ENCODE measurements at regions not wholly inside any gene's neighbourhood (a gene's known extent, or its start where the extent isn't known, plus 50 kb on each side); places are given as distances from the start of the nearest gene placed in this dataset.
"Not testable (repeated sequence)": the region's sequence is repeated elsewhere in the genome, so short reads cannot be mapped to it uniquely, and the experiment has no call there.

DNA sequence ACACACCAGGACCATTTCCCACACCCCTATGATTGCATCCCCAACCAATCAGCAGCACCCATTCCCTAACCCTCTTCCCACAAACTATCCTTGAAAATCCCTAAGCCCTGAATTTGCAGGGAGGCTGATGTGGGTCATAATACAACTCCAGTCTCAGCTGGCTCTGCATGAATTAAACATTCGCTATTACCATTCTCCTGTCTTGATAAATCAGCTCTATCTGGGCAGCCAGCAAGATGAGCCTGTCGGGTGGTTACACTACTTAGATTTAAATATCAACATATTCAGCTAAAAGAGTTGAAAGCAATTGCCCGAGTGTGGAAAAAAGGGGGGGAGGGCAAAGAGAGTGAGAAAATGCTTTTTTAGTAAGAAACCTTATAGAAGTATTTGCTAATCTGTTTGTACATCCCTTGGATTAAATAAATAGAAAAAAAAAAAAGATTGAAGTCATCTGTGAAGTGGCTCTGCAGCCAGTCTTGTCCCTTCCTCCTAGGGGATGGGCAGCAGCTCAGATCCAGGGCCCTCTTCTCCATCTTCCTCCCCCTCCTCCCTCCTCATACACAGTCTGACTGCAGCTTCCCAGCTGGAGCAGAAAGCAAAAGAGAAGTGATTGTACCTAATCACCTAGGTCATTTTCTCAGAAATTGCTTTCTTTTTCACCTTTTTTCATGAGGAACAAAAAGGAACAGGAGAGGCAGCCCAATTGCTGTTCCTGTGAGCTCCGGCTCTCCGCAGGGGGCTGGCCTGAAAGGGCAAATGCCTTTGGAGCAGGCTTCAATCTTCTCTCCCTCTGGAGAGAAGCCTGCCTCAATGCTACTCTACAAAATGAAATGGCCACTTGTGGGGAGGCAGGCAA, 356.6 kb upstream of the SULF2 start:
- DNase-seq, result no peak

DNA sequence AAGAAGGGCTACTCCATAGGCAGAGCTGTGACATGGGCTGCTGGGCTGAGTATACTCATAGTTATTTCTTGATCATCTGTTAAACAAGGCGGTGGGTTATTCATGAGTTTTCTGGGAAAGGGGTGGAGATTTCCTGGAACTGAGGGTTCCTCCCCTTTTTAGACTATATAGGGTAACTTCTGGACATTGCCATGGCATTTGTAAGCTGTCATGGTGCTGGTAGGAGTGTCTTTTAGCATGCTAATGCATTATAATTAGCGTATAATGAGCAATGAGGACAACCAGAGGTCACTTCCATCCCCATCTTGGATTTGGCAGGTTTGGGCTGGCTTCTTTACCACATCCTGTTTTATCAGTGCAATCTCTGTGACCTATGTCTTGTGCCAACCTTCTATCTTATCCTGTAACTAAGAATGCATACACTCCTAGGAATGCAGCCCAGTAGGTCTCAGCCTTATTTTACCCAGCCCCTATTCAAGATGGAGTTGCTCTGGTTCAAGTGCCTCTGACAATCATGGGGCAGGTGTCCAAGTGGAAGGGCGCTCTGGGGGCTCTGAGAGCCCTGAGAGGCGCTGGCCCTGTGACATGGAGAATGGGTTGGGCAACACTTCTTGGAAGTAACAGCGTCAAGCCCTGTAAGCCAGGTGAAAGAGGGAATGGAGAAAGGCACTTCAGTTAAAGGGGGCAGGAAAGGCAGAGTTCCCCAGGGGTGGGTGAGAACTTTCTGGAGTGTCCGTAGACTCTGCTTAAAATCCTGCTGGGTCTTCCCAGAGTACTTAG, 354.2 kb upstream of the SULF2 start:
- no peak for DNase-seq

DNA sequence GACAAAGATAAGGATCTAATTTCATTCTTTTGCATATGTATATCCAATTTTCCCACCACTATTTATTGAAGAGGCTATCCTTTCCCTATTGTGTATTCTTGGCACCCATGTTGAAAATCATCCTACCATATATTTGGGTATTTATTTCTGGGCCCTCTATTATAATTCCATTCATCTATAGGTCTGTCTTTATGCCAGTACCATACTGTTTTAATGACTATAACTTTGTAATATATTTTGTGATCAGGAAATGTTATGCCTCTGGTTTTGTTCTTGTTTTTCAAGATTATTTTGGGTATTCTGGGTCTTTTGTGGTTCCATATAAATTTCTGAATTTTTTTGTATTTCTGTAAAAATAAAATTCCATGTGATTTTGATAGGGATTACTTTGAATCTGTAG, 347.6 kb upstream of the SULF2 start:
- DNase-seq, result no peak

DNA sequence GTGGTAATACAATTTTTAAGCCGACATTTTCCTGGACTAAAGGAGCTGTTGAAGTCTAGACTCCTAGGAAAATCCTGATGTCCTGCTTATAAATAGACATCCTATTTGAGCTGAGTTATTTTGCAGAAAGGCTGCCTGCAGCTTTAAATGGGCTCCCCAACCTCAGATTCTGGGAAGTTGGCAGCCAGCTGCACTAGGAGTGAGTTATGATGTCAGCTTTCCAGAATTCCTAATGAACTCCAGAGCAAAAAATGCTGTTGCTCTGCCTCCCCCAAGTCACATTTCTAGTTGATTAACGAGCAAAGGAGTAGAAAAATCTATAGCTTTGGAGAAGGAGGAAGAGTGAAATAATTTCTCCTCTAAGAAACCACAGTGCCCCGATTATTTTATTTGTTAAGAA, 346.3 kb upstream of the SULF2 start:
- no peak for DNase-seq

DNA sequence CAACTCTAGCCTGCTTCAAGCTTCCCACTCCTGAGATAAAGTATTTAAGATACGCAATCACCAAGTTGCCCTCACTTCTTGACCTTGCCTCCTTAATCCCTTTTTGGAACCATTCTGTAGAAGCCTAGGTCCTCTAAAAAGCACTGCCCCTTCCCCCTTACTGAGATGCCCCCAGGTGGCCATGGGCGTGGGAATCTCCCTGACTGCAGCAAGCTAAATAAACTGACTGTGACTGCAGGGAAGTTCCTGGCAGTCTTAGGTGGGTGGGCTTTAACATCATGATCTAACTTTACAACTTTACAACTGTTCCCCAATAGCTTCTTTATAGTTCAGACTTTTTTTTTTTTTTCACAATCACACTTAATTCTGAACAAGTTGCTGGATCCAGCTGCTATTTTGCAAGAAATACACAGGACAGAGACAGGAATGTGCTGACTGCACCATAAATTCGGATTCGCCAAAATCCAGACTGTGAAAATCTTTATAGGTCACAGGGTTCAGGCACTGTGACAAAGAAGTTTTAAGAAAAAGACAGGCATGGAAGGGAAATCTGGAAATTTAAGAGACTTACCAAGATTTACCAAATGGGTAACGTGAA, 344.2 kb upstream of the SULF2 start:
- no peak for DNase-seq

DNA sequence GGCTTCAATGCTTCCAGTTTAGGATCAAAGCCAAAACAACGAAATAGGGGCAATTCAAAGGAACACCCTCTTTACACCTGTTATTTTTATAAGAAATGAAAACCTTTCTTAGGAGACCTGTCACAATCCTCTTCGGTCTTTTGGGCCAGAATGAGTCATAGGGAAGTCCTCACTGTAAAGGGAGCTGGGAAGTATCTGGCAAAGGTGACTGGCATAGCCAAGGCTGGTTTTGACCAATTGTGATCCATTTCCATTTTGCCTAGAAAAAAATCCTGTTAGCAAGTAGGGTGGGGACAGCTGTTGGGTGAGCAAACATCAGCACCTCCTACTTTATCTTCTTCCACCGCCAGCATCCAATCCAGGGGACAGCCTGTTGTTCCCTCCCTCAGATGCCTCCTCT, 343.2 kb upstream of the SULF2 start:
- DNase-seq, result no peak

DNA sequence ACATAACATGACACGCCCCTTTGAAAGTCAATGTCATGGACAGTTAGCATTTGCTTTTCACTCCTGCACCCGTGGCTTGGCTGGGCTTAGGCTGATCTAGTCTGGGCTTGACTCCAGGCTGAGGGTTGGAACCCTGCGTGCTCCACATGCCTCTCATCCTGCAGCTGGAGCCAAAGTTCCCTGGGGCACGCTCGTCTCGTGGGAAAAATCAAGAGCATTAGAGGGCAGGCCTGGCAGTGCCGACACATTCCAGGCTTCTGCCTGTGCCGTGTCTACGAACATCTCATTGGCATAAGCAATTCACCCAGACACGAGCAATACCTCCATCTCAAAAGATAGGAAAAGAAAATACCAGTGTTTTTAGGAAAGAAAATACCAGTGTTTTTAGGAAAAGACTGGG, 342.7 kb upstream of the SULF2 start:
- DNase-seq, result not testable (repeated sequence)

DNA sequence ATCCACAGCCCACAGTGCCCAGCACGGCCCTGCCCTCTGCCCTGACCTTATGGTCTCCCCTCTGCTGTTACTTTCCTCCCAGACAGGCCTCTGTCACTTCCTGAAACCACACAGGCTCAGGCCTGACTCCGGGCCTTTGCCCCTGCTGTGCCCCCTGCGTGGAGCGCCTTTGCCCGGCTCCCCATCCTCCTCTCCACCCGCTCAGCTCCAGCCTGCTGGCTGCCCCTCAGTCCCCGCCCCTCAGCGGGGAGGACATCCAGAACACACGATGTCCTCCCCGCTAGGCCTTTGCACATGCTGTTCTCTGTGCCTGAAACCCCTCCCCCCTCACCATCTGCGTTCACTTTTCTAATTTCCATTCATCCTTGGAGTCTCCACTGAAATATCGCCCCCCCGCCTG, 341.9 kb upstream of the SULF2 start:
- DNase-seq, result peak; percentile 19

DNA sequence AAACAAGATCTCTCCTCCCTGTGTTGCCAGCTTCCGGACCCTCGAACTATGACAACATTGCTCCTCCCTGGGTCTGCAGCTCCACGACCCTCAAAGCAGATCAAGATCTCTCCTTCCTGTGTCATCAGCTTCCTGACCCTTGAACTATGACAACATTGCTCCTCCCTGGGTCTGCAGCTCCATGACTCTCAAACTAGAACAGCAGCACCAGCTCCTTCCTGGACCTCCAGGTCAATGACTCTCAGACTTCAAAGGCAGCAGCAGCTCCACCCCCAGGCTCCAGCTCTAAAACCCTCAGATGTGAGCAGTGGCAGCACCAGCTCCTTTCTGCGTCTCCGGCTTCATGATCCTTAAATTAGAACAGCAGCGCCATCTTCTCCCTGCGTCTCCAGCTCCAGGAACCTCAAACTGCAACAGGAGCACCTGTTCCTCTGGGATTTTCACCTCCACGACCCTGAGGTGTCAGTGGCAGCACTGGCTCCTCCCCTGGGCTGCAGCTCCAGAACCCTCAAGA, 341.0 kb upstream of the SULF2 start:
- DNase-seq, result no peak

DNA sequence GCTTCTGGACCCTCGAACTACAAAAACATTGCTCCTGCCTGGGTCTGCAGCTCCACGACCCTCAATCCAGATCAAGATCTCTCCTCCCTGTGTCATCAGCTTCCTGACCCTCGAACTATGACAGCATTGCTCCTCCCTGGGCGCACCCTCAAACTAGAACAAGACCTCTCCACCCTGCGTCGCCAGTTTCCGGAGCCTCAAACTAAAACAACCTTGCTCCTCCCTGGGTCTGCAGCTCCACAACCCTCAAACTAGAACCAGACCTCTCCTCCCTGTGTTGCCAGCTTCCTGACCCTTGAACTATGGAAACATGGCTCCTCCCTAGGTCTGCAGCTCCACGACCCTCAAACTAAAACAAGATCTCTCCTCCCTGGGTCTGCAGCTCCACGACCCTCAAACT, 339.7 kb upstream of the SULF2 start:
- DNase-seq, result no peak

DNA sequence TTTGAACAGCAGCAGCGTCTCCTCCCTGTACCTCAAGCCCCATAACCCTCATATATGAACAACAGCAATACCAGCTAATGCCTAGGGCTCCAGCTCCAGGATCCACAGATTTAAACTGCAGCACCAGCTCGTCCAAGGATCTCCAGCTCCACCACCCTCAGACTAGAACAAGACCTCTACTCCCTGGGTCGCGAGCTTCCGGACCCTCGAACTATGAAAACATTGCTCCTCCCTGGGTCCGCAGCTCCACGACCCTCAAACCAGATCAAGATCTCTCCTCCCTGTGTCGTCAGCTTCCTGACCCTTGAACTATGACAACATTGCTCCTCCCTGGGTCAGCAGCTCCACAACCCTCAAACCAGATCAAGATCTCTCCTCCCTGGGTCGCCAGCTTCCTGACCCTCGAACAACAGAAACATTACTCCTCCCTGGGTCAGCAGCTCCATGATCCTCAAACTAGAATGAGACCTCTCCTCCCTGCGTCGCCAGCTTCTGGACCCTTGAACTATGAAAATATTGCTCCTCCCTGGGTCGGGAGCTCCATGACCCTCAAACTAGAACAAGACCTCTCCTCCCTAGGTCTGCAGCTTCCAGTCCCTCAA, 339.0 kb upstream of the SULF2 start:
- no peak for DNase-seq

DNA sequence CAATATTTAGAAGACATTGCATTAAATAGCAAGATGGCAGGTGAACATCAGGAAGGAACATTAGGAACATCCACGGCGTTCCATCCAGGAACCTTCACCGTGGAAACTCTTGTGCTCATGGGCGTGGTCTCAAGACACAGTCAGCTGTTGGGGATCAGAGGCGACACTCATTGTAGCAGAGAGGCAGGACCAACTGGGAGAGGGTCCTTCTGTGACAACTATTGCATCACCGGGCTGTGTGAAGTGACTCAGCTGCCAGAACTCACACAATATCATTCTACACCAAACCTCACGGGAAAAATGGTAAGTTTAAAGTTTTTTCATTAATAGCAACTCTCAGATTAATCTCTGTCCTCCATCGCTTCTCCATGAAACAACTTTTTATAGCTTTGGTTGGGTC, 334.8 kb upstream of the SULF2 start:
- DNase-seq, result no peak

DNA sequence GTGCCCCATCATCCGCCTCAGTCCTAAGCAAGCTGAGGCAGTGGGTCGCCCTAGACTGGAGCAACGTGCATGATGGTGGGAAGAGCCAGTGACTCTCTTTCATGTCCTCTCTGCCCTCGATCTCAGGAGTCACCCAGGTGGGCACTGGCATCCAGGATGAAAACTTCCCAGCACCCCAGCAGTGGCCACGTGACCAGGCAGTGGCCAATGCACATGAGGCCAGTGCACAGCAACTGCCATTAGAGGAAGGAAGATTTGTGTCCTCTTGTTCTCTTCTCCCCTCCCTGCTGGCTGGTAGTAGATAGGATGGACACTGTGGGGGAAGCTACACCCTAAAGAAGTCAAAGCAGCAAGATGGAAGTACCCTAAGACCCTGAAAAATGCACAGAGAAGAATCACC, 334.1 kb upstream of the SULF2 start:
- DNase-seq, result not testable (repeated sequence)

DNA sequence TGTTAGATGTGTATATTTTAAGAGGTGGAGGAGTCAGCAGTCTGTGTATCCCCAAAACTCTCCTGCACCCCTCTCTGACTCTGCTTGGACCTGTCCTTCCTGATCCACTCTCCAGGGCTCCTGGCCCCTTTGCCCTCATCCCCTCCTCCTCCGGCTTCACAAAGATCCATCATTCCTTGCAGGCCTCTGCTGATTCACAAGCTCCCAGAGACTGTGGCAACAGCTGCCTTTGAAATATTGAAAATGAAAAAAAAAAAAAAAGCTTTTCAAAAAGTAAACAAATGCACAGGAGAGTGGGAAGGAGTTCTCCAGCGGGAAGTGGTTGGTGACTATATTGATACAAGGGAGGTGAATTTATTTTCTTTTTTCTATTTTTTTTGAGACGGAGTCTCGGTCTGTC, 330.2 kb upstream of the SULF2 start:
- DNase-seq, result no peak

DNA sequence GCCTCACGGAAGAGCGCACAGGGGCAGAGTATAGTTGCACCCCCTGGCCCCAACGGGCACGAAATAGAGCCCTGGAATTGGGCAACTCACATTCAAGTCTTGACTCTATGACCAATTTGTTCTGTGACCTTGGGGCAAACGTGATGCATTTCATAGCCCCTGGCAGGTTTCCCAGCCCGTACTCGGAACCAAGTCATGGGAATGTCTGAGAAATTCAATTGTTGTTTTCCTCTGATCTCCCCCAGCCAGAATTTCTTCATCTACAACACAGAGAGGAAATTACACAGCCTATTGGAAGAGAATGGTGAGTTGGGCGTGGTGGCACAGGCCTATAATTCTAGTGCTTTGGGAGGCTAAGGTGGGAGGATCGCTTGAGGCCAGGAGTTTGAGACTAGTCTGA, 322.3 kb upstream of the SULF2 start:
- DNase-seq, result no peak

DNA sequence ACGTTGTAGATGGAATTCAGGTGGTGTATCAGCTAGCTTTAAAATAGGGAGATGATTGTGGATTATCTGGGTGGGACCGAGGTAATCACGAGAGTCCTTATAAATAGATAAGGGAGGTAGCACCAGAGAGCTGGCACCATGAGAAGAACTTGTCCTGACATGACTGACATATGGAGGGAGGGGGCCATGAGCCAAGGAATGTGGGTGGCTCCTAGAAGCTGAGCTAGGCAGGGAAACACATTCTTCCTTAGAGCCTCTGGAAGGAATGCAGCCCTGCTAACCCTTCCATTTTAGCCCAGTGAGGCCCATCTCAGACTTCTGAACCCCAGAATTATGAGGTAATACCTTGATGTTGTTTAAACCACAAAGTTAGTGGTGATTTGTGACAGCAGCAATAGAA, 321.1 kb upstream of the SULF2 start:
- DNase-seq, result no peak

DNA sequence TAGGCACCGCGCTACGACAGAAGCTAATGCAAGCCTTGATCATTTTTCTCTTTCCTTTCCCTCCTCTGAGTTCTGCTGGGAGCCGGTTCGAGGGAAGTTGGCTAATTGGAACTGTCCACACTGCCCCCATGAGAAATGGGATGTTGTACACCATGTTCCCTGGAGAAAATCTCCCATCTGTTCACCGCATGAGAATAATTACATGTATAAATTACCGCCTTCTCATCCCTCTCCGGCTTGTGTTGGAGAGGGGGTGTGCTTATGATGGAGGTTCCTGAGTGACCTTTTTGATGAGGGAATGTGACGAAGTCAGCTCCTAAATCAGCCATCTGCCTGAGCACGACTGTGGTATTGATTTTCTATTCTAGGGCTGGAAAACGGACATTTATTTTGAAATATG, 320.2 kb upstream of the SULF2 start:
- peak; percentile 68 for DNase-seq

DNA sequence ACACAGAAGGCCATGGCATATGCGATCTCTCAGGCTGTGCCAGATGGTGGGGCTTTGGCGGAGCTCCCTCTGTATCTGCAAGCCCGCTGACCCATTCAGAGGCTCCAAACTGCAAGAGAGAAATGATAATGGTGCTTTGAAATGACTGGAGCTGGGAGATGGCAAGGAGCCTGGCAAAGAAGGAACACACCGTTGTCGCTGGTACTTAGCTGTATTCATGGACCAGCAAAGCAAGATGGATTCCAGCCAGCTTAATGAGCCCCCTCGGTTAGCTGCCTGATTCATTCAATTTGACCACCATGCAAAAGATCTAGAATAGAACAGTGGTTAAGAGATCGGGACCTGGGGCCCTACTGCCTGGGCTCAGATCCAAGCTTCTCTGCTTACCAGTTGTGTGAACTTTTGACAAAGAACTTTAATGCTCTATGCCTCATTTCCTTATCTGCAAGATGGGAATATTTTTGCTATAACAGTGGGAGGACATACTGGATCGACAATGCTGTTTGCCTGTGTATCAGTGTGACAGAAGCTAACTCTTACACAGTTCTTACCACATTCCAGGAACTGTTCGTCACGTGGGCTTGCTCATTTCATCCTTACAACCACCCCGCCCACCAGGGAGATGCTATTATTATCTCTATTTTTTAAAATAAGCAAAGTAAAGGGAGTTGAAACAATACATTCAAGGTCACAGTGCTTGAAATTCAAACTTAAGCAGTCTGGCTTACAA, 317.8 kb upstream of the SULF2 start:
- DNase-seq, result peak; percentile 86

DNA sequence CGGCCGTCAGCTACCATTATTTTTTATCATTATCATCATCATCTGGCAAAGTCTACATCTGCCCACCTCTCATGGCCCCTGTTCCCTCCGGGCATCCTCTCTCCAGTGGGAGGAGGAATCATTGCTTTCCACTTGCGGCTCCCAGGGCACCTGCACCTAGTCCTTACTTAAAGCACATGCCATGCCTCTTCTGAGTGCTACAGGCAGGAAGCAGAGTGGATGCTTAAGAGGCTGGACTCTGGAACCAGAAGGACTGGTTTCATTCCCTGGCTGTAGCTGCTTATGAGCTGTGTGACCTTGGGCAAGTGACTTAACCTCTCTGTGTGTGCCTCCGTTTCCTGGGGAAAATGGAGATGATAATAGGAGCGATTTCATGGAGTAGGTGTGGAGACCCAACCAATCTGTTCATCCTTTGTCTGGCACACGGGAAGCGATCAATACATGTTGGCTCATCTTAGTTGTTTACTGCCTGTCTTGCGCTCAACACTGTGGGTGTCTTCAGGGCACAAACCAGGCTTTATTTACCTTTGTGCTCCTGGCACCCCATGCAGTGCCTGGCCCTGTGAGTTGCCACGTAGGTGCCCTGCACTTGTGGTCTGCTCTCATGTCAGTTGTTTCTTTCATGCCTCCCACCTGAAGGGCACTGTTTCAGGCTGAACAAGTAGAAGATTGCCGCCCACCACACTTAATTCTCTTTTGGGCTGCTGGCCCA, 317.0 kb upstream of the SULF2 start:
- DNase-seq, result no peak

DNA sequence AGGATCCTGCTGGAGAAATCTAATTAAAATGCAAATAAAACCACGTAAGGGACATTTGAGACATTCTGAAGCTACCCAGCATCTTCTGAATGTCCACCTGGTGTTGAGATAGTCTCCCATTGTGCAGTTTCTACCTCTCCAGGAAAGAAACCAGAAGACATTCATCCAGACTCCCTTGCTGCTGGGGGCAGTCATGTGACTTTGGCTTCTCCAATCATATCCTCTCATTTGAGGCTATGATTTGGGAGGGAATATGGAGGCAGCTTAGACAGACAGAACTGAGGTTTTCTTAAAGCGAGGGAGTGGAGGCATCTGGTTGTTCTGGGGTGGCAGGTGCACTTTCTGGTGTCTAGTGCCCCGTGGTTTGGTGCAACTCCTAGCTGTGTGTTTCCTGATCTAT, 315.2 kb upstream of the SULF2 start:
- no peak for DNase-seq

DNA sequence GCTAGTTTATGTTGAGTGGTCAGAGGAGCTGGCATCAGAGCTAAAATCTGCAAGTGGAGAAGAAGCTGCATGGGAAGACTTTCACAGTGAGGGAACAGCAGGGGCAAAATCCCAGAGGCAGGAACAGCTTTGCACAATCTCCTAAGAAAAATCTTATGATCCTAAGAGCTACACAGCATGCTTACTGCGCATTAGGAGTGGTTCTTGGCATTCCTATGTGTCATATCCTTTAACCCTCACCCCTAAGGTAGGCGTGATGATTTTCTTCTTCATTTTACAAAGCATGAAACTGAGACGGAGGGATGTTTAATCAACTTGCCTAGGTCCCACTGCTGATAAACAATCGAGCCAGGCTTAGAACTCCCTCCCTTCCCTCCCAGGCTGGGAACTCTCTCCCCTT, 313.6 kb upstream of the SULF2 start:
- no peak for DNase-seq

DNA sequence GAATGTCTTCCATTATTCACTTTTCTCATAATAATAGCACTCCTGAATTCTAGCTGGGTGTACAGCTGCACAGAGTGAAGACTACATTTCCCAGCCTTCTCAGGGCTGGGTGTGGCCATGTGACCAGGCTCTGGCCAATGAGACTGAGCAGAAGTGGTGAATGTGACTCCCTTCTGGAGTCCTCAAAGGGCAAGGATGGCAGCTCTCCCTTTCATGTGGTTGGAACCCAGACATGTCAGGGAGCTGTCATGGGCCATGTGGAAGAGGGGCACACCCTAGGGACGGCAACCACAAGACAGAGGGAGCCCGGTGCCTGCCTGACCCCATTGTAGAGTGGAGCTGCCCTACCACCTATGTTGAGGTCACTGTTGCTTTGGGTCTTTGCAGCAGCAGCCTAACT, 312.8 kb upstream of the SULF2 start:
- DNase-seq, result no peak
